ENCODE measurements at regions not wholly inside any gene's neighbourhood (a gene's known extent, or its start where the extent isn't known, plus 50 kb on each side); places are given as distances from the start of the nearest gene placed in this dataset.

DNA sequence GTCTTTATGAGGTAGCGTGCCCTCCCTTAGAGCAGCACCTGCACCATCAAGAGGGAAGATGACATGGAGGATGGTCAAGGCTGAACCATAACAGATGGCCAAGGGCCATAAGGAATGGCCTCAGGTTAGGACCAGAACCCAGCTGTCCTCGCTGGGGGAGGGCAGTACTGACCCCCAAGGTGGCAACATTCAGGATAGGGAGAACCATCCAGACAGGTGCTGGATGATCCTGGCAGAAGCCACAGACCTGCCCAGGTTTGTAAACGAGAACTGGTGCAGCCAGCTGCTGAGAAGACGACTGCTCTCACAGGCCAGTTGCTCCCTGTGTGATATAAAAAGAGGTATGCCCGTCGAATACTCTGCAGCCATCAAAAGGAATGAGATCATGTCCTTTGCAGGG lies 320.4 kb downstream of the GLRX3 start:
- Histone ChIP-seq H3K4me3 (no peak overlapping the region), H3K27me3 (no peaks in the 10 kb centered on the region), H3K36me3 (no peaks in the 10 kb centered on the region), H3K27ac (no peak overlapping the region), H3K9me3 (peaks cover 0 to 5% (median 0%) of the 10 kb centered on the region in 4 donors), H3K4me1 (no peaks in the 10 kb centered on the region)
- no peak for DNase-seq
- TF ChIP-seq POLR2A (IDR thresholded peaks at IDR 0.05), result no peak
- TF ChIP-seq, protein P1, sequence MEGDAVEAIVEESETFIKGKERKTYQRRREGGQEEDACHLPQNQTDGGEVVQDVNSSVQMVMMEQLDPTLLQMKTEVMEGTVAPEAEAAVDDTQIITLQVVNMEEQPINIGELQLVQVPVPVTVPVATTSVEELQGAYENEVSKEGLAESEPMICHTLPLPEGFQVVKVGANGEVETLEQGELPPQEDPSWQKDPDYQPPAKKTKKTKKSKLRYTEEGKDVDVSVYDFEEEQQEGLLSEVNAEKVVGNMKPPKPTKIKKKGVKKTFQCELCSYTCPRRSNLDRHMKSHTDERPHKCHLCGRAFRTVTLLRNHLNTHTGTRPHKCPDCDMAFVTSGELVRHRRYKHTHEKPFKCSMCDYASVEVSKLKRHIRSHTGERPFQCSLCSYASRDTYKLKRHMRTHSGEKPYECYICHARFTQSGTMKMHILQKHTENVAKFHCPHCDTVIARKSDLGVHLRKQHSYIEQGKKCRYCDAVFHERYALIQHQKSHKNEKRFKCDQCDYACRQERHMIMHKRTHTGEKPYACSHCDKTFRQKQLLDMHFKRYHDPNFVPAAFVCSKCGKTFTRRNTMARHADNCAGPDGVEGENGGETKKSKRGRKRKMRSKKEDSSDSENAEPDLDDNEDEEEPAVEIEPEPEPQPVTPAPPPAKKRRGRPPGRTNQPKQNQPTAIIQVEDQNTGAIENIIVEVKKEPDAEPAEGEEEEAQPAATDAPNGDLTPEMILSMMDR (IDR thresholded peaks at IDR 0.05), result no peak

DNA sequence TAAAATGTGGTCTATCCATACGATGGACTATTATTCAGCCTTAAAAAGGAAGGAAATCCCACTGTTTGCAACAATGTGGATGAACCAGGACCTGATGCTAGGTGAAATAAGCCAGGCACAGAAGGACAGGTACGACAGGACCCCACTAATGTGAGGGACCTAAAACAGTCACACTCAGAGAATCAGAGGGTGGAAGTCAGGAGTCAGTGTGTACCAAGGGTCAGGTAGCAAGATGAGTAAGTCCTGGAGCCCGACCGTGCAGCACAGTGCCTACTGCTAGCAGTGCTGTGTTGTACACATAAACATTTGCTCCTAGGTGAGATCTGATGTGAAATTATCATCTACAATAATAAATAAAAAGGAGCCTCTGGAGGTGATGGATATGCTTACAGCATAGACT lies 322.3 kb downstream of the GLRX3 start:
- H3K4me1 ChIP-seq, result no peaks in the 10 kb centered on the region
- H3K27ac ChIP-seq, result no peak overlapping the region
- peaks cover 0 to 4% (median 0%) of the 10 kb centered on the region in 4 donors for H3K9me3 ChIP-seq
- H3K27me3 ChIP-seq, result no peaks in the 10 kb centered on the region
- no peak overlapping the region for H3K4me3 ChIP-seq
- DNase-seq, result no peak
- no peaks in the 10 kb centered on the region for H3K36me3 ChIP-seq
- TF ChIP-seq, protein P1 (IDR thresholded peaks at IDR 0.05), result no peak

DNA sequence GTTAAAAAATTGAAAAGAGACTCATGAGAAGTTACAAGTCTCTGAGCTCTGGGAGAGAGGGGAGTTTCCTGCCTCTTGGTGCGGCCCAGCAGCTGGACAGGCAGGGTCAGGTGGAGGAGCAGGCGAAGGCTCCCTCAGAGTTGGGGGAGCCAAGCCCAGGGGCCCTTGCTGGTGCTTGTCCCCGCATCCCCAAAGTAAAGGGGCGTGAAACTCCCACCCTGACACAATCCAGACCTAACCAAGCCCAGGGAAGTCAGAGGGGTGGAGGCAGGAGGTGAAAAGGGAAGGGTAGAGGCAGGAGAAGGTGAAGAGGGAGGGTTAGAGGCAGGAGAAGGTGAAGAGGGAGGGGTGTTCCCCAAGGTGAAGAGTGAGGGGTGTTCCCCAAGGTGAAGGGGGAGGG lies 322.8 kb downstream of the GLRX3 start:
- no peak overlapping the region for H3K27ac ChIP-seq
- no peak for TF ChIP-seq POLR2A (IDR thresholded peaks at IDR 0.05)
- TF ChIP-seq, protein P1 (IDR thresholded peaks at IDR 0.05), result no peak
- no peaks in the 10 kb centered on the region for H3K27me3 ChIP-seq
- no peaks in the 10 kb centered on the region for H3K4me1 ChIP-seq
- DNase-seq, result peak in 1 of 3 donors; percentile 15
- H3K9me3 ChIP-seq, result no peaks in the 10 kb centered on the region
- H3K4me3 ChIP-seq, result no peak overlapping the region
- H3K36me3 ChIP-seq, result no peaks in the 10 kb centered on the region

DNA sequence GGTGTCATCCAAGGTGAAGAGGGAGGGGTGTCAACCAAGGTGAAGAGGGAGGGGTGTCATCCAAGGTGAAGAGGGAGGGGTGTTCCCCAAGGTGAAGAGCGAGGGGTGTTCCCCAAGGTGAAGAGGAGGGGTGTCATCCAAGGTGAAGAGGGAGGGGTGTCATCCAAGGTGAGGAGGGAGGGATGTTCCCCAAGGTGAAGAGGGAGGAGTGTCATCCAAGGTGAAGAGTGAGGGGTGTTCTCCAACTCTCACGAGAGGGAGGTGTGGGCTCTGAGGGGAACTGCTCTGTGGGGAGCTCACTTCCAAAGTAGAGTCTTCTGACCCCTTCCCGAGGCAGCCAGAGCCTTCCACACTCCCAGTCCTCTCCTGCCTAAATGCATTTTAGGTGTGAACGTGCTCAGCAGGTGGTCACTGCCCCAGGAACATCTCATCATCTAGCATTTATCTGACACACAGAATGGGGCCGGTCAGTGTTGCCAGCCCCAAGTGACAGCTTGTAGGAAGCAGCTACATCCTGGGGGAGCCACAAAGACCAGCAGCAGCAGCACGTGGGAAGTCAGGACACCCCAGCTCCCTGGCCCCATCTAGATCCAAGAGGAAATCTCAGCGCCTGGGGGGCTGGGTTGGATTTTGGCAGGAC lies 323.8 kb downstream of the GLRX3 start:
- no peaks in the 10 kb centered on the region for H3K9me3 ChIP-seq
- no peak overlapping the region for H3K27ac ChIP-seq
- no peaks in the 10 kb centered on the region for H3K36me3 ChIP-seq
- H3K4me3 ChIP-seq, result no peak overlapping the region
- no peaks in the 10 kb centered on the region for H3K27me3 ChIP-seq
- peak in 1 of 3 donors; percentile 22 for DNase-seq
- no peaks in the 10 kb centered on the region for H3K4me1 ChIP-seq
- TF ChIP-seq, protein P1 (IDR thresholded peaks at IDR 0.05), result no peak

DNA sequence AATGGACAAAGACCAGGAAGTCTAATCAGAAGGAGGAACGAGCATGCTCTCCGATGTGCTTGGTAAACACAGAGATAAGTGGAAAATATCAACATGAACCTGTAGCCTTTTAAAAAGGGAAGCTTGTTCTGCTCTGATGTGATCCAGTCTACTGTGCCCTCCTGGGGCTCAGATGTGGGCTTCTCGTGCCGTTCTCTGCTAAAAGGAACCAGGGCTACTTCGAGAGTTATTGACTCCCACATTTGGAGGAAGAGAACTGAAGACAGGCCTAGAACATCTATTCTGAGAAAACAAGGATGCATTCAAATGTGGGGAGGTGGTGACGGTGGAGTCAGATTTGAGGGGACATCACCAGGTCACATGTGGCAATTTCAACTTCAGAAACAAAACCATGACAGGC lies 325.4 kb downstream of the GLRX3 start:
- Histone ChIP-seq H3K36me3 (no peaks in the 10 kb centered on the region), H3K27me3 (no peaks in the 10 kb centered on the region), H3K4me1 (no peaks in the 10 kb centered on the region), H3K4me3 (no peak overlapping the region), H3K27ac (no peak overlapping the region), H3K9me3 (no peaks in the 10 kb centered on the region)
- DNase-seq, result peak in 1 of 3 donors; percentile 9
- TF ChIP-seq POLR2A (IDR thresholded peaks at IDR 0.05), result no peak
- TF ChIP-seq, protein P1 (IDR thresholded peaks at IDR 0.05), result no peak

Measured in Peyer's patch (tissue), 4 donors.